HepG2 (cell line): ENCODE measurements at regions not wholly inside any gene's neighbourhood (a gene's known extent, or its start where the extent isn't known, plus 50 kb on each side); places are given as distances from the start of the nearest gene placed in this dataset.

Experiments used
- ATAC-seq: fragments of 200-7000 bp; cut with Tn5 transposase; 3 replicates; pipeline ENCODE4 v1.9.1; 2020; ENCODE audit warnings: mild to moderate bottlenecking, moderate library complexity
- BruUV-seq: library from RNA; stranded (reverse); fragments of 400-500 nt; replicated peaks from 2 replicates; lab custom pipeline; 2021; lab: Mats Ljungman, UMichigan
- CTCF ChIA-PET: fragments of 300-600 bp; formaldehyde crosslinking; extraction: SDS; loops from one replicate; lab custom pipeline; 2021; ENCODE audit warnings: low total read pairs, inconsistent platforms, low intra/inter-chr PET ratio; lab: Yijun Ruan, JAX
- POLR2A ChIA-PET: fragments of 350-600 bp; sonication (Branson Sonifier 250); formaldehyde crosslinking; loops from one replicate; lab custom pipeline; 2020; ENCODE audit warnings: antibody characterized with exemption, inconsistent platforms; lab: Yijun Ruan, JAX
- DNase-seq: peaks from one replicate; pipeline ENCODE4 v3.0.0-alpha.2; 2015; ENCODE audit warnings: low spot score
- FAIRE-seq: peaks from 3 replicates; lab custom pipeline; 2011; peaks lifted over from hg19 to GRCh38; lab: Jason Lieb, UNC
- H2AFZ ChIP-seq: one replicate; pipeline ENCODE4 v1.6.1; 2011; ENCODE audit warnings: low read length, inconsistent platforms
- H3K27ac ChIP-seq: fragments of 300-600 bp; 3 replicates; pipeline ENCODE4 v1.8.0; 2011; ENCODE audit warnings: mixed run types, mild to moderate bottlenecking, mixed read lengths, low read length, inconsistent platforms; ENCODE audit not compliant: insufficient read depth; ENCODE audit errors: extremely low read length
- H3K27me3 ChIP-seq, 2 experiments: fragments of 200-600 bp in 1 of 2; 2 replicates in 1 of 2; 3 replicates in 1 of 2; pipeline versions ENCODE4 v1.6.0 to v1.8.0; 2011; ENCODE audit warnings: low read length in 2 of 2, mild to moderate bottlenecking in 2 of 2, moderate library complexity in 2 of 2, inconsistent platforms in 1 of 2; ENCODE audit not compliant: insufficient read depth in 2 of 2, control insufficient read depth in 1 of 2
- H3K36me3 ChIP-seq, 2 experiments: fragments of 200-600 bp in 1 of 2; replicated peaks in 1 of 2; 2 replicates in 1 of 2; 3 replicates in 1 of 2; pipeline versions ENCODE4 v1.5.1 to v1.8.0; 2011; ENCODE audit warnings: low read length in 2 of 2, inconsistent platforms in 1 of 2; ENCODE audit not compliant: insufficient read depth in 2 of 2, control insufficient read depth in 1 of 2
- H3K4me1 ChIP-seq: 2 replicates; pipeline ENCODE4 v1.5.1; 2012; ENCODE audit warnings: low read length, inconsistent platforms; ENCODE audit not compliant: insufficient read depth
- H3K4me2 ChIP-seq: 2 replicates; pipeline ENCODE4 v1.6.0; 2011; ENCODE audit warnings: low read depth, low read length, inconsistent platforms
- H3K4me3 ChIP-seq, 3 experiments: fragments of 200-600 bp in 1 of 3; sonication (generic), shearing (Covaris generic) in 1 of 3; replicated peaks in 1 of 3; 2 replicates each; pipeline ENCODE4 v1.5.1; 2011 to 2016; ENCODE audit warnings: low read length in 3 of 3, inconsistent platforms in 2 of 3, low read depth in 2 of 3, mild to moderate bottlenecking in 2 of 3, control low read depth in 1 of 3, mixed read lengths in 1 of 3; ENCODE audit not compliant: insufficient read depth in 1 of 3
- H3K79me2 ChIP-seq: one replicate; pipeline ENCODE4 v1.6.1; 2011; ENCODE audit warnings: low read length, inconsistent platforms; ENCODE audit not compliant: insufficient read depth
- H3K9ac ChIP-seq: 2 replicates; pipeline ENCODE4 v1.6.0; 2011; ENCODE audit warnings: mild to moderate bottlenecking, low read depth, low read length, inconsistent platforms; ENCODE audit not compliant: insufficient read depth
- H3K9me3 ChIP-seq: 2 replicates; pipeline ENCODE4 v1.5.1; 2012; ENCODE audit warnings: mild to moderate bottlenecking, low read length
- H4K20me1 ChIP-seq: 2 replicates; pipeline ENCODE4 v1.6.0; 2011; ENCODE audit warnings: inconsistent platforms, mild to moderate bottlenecking, low read length, moderate library complexity; ENCODE audit not compliant: insufficient read depth
- AFF4 ChIP-seq: sonication (generic); formaldehyde crosslinking; IDR thresholded peaks from 2 replicates; pipeline ENCODE4 v1.4.0; 2020; ENCODE audit warnings: missing genetic modification reagents
- CCDC6 ChIP-seq: sonication (generic); formaldehyde crosslinking; IDR thresholded peaks from 2 replicates; pipeline ENCODE4 v1.8.1; 2022; ENCODE audit warnings: mild to moderate bottlenecking, missing genetic modification reagents, moderate library complexity
- DPF2 ChIP-seq: sonication (generic); formaldehyde crosslinking; IDR thresholded peaks from 2 replicates; pipeline ENCODE4 v1.4.0; 2020; ENCODE audit warnings: mild to moderate bottlenecking, low read depth, missing genetic modification reagents, borderline replicate concordance
- IRX3 ChIP-seq: sonication (generic); formaldehyde crosslinking; IDR thresholded peaks from 2 replicates; pipeline ENCODE4 v1.8.1; 2023; ENCODE audit warnings: mild to moderate bottlenecking, low read depth, missing genetic modification reagents, borderline replicate concordance
- RFXAP ChIP-seq: sonication (generic); formaldehyde crosslinking; IDR thresholded peaks from 2 replicates; pipeline ENCODE4 v1.4.0; 2020; ENCODE audit warnings: missing genetic modification reagents, borderline replicate concordance
- ZFP1 ChIP-seq: IDR thresholded peaks from 2 replicates; pipeline ENCODE4 v1.6.1; 2016
- ZNF549 ChIP-seq: sonication (generic); formaldehyde crosslinking; IDR thresholded peaks from 2 replicates; pipeline ENCODE4 v1.5.0; 2020; ENCODE audit warnings: missing genetic modification reagents
- ZSCAN21 ChIP-seq: sonication (generic); formaldehyde crosslinking; IDR thresholded peaks from 2 replicates; pipeline ENCODE4 v1.8.0; 2022; ENCODE audit warnings: mild to moderate bottlenecking, missing genetic modification reagents, moderate library complexity, borderline replicate concordance
- WGBS: methylation state at CpG from one replicate; pipeline ENCODE4 v1.1.6; 2017; ENCODE audit warnings: low lambda C conversion rate; 5-methylcytosine and 5-hydroxymethylcytosine counted together
- in situ Hi-C: cut with HindIII; loops from 2 replicates; pipeline ENCODE4 v1.10.0; 2017; ENCODE audit warnings: low pct_unique_long_range_greater_than_20kb; ENCODE audit not compliant: extremely low pct_ligation_motif_present
- intact Hi-C: fragments of 100-400 bp; cut with micrococcal nuclease; formaldehyde crosslinking; loops from one replicate; pipeline ENCODE4 v1.10.0; 2022; ENCODE audit not compliant: unreplicated experiment
- TF ChIP-seq, protein P1 (sequence below): sonication (generic); formaldehyde crosslinking; IDR thresholded peaks from 2 replicates; pipeline ENCODE4 v1.8.1; 2023; ENCODE audit warnings: mild to moderate bottlenecking, inconsistent platforms, moderate library complexity, missing genetic modification reagents, borderline replicate concordance
- TF ChIP-seq, protein P2 (sequence below): sonication (generic); formaldehyde crosslinking; IDR thresholded peaks from 2 replicates; pipeline ENCODE4 v1.4.0; 2020; ENCODE audit warnings: missing genetic modification reagents

DNA sequence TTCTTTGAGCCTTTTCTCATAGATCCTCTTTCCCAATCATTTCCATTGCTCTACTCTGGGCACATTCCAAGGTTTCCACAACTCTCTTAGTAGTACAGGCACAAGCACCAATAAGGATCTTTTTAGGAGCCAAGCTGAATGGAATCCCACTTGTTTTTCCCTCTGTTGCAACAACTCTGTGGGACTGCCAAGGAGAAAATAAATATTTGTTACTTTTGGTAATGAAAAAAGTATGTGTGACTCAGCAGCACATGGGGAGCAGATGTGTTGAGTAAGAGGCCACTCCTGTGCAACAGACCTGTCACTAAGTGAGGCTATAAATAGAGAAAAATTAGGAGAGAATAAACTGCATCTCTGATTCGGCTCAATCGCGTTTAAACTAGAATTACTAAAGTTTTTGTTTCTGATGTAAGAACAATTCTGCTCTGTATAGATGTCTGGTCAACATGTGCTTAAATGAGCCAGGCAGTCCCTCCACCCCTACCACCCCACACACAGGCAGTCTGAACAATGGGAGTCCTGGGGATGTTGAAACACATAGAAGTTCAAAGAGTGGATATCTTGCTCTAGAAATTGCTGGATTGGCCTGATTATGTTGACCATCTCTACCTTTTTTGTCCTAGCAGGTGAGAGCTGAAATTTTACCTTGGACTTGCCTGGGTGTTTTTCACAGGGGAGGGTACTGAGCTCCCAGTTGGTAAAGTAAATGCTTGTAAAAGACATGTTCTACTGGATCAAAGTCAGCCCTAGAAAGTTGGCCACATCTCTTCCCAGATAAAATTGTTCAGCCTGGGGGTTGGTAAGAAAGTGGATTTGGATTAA is 244.3 kb upstream of the NOVA1 start (continued):
- TF ChIP-seq CCDC6 (CRISPR knock-in tag) (no peak), ZSCAN21 (no peak)

GRCh38 chr14:26845151-26845818 is 247.5 kb upstream of the NOVA1 start:
- Histone ChIP-seq H3K27ac (no peak overlapping the region), H4K20me1 (no peaks in the 10 kb centered on the region), H3K4me2 (no peak overlapping the region), H2AFZ (no peak overlapping the region), H3K79me2 (no peaks in the 10 kb centered on the region), H3K4me3 (no peak overlapping the region), H3K27me3 (no peaks in the 10 kb centered on the region), H3K36me3 (no peaks in the 10 kb centered on the region), H3K9me3 (peaks cover 85% of the 10 kb centered on the region), H3K4me1 (no peaks in the 10 kb centered on the region), H3K9ac (no peak overlapping the region)
- no peak for ATAC-seq
- intact Hi-C loops, result no loop called here
- no TSS peak for BruUV-seq
- CTCF ChIA-PET, result no interaction called here
- POLR2A ChIA-PET, result no interaction called here
- no peak for DNase-seq
- no peak for FAIRE-seq
- in situ Hi-C loops, result no loop called here
- 32% methylated on average over 6 of the region's 6 CpGs for WGBS
- TF ChIP-seq, protein P1, sequence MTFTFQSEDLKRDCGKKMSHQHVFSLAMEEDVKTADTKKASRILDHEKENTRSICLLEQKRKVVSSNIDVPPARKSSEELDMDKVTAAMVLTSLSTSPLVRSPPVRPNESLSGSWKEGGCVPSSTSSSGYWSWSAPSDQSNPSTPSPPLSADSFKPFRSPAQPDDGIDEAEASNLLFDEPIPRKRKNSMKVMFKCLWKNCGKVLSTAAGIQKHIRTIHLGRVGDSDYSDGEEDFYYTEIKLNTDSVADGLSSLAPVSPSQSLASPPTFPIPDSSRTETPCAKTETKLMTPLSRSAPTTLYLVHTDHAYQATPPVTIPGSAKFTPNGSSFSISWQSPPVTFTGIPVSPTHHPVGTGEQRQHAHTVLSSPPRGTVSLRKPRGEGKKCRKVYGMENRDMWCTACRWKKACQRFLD (CRISPR knock-in tag), result no peak
- TF ChIP-seq DPF2 (no peak), RFXAP (CRISPR knock-in tag) (no peak), ZNF549 (CRISPR knock-in tag) (no peak), AFF4 (CRISPR knock-in tag) (no peak), ZFP1 (CRISPR knock-in tag) (no peak), IRX3 (CRISPR knock-in tag) (no peak)
- TF ChIP-seq, protein P2, sequence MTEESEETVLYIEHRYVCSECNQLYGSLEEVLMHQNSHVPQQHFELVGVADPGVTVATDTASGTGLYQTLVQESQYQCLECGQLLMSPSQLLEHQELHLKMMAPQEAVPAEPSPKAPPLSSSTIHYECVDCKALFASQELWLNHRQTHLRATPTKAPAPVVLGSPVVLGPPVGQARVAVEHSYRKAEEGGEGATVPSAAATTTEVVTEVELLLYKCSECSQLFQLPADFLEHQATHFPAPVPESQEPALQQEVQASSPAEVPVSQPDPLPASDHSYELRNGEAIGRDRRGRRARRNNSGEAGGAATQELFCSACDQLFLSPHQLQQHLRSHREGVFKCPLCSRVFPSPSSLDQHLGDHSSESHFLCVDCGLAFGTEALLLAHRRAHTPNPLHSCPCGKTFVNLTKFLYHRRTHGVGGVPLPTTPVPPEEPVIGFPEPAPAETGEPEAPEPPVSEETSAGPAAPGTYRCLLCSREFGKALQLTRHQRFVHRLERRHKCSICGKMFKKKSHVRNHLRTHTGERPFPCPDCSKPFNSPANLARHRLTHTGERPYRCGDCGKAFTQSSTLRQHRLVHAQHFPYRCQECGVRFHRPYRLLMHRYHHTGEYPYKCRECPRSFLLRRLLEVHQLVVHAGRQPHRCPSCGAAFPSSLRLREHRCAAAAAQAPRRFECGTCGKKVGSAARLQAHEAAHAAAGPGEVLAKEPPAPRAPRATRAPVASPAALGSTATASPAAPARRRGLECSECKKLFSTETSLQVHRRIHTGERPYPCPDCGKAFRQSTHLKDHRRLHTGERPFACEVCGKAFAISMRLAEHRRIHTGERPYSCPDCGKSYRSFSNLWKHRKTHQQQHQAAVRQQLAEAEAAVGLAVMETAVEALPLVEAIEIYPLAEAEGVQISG, result no peak
